ENCODE measurements at regions not wholly inside any gene's neighbourhood (a gene's known extent, or its start where the extent isn't known, plus 50 kb on each side); places are given as distances from the start of the nearest gene placed in this dataset.

DNA sequence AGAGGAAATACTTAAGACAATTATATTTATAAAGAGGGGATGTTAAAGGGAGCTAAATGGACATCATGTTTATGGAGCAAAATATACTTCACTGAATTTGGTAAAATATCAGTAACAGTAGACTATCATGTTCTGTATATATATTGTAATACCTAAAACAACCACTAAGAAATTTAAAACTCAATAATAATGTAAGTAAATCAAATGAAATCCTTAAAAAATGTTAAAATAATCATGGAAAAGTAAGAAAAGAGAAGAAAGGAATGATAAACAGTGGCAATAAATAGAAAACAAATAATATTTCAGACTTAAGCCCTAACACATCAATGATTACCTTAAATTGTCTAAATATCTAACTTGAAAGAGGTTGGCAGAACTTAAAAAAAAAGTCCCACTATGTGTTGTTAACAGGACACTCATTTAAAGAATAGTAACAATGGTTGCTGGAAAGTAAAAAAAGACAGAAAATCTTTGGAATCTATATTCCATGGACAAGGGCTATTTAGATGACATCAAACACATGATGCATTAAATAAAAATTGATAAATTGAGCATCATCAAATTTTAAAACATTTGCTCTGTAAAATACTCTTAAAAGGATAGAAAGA, 842.2 kb upstream of the MAP3K7 start:
- H3F3A ChIP-seq (ENCODE audit: insufficient read depth, low read length, poor library complexity, severe bottlenecking), result no peaks in the 10 kb centered on the region
- no peak overlapping the region for H3K4me3 ChIP-seq (ENCODE audit: low read length)
- no peak overlapping the region for H3K4me2 ChIP-seq (ENCODE audit: low read length)
- TF ChIP-seq EP300 (conservative IDR thresholded peaks at IDR 0.05; ENCODE audit: poor library complexity, severe bottlenecking) (no peak), EZH2 (IDR thresholded peaks at IDR 0.05; ENCODE audit: borderline replicate concordance, insufficient read depth, low read length, poor library complexity, severe bottlenecking) (no peak), SMC3 (conservative IDR thresholded peaks at IDR 0.05; ENCODE audit: poor library complexity) (no peak), POLR2AphosphoS5 (IDR thresholded peaks at IDR 0.05) (no peak), MXI1 (conservative IDR thresholded peaks at IDR 0.05; ENCODE audit: poor library complexity, severe bottlenecking) (no peak), REST (IDR thresholded peaks at IDR 0.05; ENCODE audit: borderline replicate concordance) (no peak), CTCF (IDR thresholded peaks at IDR 0.05; ENCODE audit: poor library complexity, severe bottlenecking) (no peak), RAD21 (conservative IDR thresholded peaks at IDR 0.05) (no peak), TAF1 (IDR thresholded peaks at IDR 0.05; ENCODE audit: low read depth) (no peak)
- H4K20me1 ChIP-seq (ENCODE audit: insufficient read depth), result no peaks in the 10 kb centered on the region
- H3K79me2 ChIP-seq (replicated peaks; ENCODE audit: insufficient read depth, low read length), result no peaks in the 10 kb centered on the region
- no peaks in the 10 kb centered on the region for H3K36me3 ChIP-seq (ENCODE audit: insufficient read depth, low read length)
- no peaks in the 10 kb centered on the region for H3K27me3 ChIP-seq (ENCODE audit: insufficient read depth, low read depth, low read length)
- H2AFZ ChIP-seq (ENCODE audit: low read depth, low read length), result no peak overlapping the region
- no peak overlapping the region for H3K9ac ChIP-seq (ENCODE audit: low read length)
- H3K27ac ChIP-seq (ENCODE audit: low read length), result no peak overlapping the region
- no peaks in the 10 kb centered on the region for H3K9me2 ChIP-seq (ENCODE audit: insufficient read depth, low read length)
- no peaks in the 10 kb centered on the region for H3K9me3 ChIP-seq (ENCODE audit: low read length)

DNA sequence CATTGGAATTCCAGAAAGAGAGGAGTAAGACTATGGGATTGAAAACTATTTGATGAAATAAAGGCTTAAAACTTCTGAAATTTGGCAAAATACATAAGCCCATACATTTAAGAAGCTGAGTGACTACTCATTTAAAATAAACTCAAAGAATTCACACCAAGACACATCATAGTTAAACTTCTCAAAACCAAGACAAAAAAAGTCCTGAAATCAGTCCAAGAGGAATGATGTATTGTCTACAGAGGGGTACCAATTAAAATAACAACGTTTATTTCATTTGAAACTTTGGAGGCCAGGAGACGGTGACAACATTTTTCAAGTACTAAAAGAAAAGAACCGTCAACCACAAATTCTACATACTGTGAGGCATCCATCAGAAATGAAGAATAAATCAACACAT, 841.4 kb upstream of the MAP3K7 start:
- TF ChIP-seq EP300 (conservative IDR thresholded peaks at IDR 0.05; ENCODE audit: poor library complexity, severe bottlenecking), result no peak
- TF ChIP-seq CTCF (IDR thresholded peaks at IDR 0.05; ENCODE audit: poor library complexity, severe bottlenecking), result no peak
- TF ChIP-seq REST (IDR thresholded peaks at IDR 0.05; ENCODE audit: borderline replicate concordance), result no peak
- no peak for TF ChIP-seq MXI1 (conservative IDR thresholded peaks at IDR 0.05; ENCODE audit: poor library complexity, severe bottlenecking)
- Histone ChIP-seq H3K9ac (ENCODE audit: low read length) (no peak overlapping the region), H3K9me2 (ENCODE audit: insufficient read depth, low read length) (no peaks in the 10 kb centered on the region), H3F3A (ENCODE audit: insufficient read depth, low read length, poor library complexity, severe bottlenecking) (no peaks in the 10 kb centered on the region), H3K27ac (ENCODE audit: low read length) (no peak overlapping the region), H3K4me2 (ENCODE audit: low read length) (no peak overlapping the region), H3K36me3 (ENCODE audit: insufficient read depth, low read length) (no peaks in the 10 kb centered on the region), H3K9me3 (ENCODE audit: low read length) (no peaks in the 10 kb centered on the region), H3K79me2 (replicated peaks; ENCODE audit: insufficient read depth, low read length) (no peaks in the 10 kb centered on the region), H3K4me3 (ENCODE audit: low read length) (no peak overlapping the region), H4K20me1 (ENCODE audit: insufficient read depth) (no peaks in the 10 kb centered on the region), H2AFZ (ENCODE audit: low read depth, low read length) (no peak overlapping the region), H3K27me3 (ENCODE audit: insufficient read depth, low read depth, low read length) (no peaks in the 10 kb centered on the region)
